ENCODE measurements at regions not wholly inside any gene's neighbourhood (a gene's known extent, or its start where the extent isn't known, plus 50 kb on each side); places are given as distances from the start of the nearest gene placed in this dataset.

DNA sequence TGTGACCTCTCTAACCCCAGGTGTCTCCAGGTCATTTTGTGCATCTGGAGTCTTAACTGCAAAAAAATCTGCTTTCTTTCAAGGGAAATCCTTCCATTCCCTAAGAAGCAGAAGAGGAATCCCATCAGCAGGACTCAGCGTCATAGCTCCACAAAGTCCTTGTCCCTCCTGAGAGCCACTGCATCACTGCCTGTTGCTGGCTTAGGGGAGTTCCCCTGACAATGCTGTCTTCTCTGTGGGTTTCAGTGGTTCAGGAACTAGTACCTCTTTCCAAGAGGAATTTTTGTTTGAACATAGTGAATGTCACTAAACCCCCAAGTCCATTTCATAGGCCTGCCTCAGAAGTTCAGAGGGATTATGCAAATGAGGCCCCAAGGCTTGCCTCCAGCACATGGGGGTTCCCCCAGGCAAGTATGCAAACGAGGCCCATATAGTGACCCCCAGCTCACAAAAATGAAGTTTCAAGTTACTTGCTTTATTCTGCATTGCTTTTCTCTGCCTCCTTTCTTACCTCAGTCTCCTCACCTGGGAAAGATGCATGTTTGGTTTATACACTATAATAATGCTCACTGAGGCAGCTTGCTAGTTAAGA is 513.9 kb upstream of the MEX3C start:
- TF ChIP-seq EZH2 (IDR thresholded peaks at IDR 0.05; ENCODE audit: low read length, missing control alignments) (no peak), CTCF (conservative IDR thresholded peaks at IDR 0.05 in 1 of 2, IDR thresholded peaks at IDR 0.05 in 1 of 2; ENCODE audit: low read depth in 1 of 2, low read length in 2 of 2) (no peak)

Data from fibroblast of lung (primary cell).